GM21786 (cell line): ENCODE measurements at regions not wholly inside any gene's neighbourhood (a gene's known extent, or its start where the extent isn't known, plus 50 kb on each side); places are given as distances from the start of the nearest gene placed in this dataset.
"Not testable (repeated sequence)": the region's sequence is repeated elsewhere in the genome, so short reads cannot be mapped to it uniquely, and the experiment has no call there.

ENCODE experiments used
- ATAC-seq: cut with Tn5 transposase; IDR thresholded peaks from one replicate; pipeline ENCODE4 v1.9.1; 2021; ENCODE audit not compliant: unreplicated experiment

DNA sequence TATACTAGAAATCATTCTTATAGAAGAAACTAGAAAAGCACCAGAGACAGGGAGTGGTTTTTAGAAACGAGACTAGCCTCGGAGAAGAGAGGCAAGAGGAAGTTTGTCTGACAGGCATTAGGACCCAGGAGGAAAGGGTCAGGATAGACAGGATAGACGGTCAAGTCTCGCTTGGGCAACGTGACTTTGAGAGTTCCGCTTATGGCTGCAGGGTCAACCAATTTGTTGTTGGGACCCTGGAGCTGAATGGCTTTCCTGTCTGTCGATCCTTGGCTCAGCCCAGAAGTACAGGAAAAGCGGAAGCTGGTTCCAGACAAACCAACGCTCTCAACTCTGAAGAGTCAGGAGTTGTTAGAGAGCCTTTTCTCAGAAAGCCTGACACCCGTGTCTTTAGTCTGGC is 191.2 kb downstream of the FZD1 start:
- no peak for ATAC-seq

DNA sequence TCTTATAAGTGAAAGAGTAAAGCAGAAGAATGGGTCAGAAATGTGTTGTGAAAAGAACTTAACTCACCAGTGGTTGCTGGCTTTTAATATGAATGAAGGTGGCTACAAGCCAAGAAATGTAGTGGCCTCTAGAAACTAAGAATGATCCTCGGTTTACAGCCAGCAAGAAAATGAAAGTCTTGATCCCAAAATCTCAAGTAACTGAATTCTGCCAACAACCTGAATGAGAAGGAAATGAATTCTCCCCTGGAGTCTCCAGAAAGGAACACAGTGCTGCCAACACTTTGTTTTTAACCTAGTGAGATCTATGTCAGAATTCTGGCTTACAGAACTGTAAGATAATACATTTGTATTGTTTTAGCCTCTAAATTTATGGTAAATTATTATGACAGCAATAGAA is 193.0 kb downstream of the FZD1 start:
- no peak for ATAC-seq

DNA sequence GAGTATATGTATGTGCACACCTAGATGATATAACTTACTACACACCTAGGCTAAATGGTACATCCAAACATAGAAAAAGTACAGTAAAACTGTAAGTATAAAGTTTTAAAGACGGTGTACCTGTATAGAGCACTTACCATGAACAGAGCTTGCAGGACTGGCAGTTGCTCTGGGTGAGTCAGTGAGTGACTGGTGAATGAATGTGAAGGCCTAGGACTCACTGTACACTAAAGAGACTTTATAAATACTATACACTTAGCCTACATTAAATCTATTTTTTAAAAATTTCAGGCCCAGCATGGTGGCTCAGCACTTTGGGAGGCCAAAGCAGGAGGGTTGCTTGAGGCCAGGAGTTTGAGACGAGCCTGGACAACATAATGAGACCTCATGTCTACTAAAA is 195.3 kb downstream of the FZD1 start:
- ATAC-seq = no peak

DNA sequence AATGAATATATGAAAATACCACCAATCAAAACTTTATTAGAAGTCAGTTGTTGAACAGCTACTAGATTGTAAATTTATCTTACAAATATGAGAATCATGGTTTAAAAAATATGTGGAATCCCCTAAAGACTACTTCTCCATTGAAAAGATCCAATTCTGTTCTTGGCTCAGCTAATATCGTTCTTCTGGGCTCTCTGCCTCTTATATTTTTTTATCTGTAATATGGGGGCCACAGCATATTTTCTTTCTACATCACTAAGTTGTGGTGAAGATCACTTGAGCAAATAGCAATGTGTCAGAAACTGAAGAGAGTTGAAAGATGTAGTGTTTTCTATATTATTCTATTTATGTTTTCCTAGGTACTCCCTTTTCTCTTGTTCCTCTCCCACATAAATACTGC is 198.1 kb downstream of the FZD1 start:
- ATAC-seq = no peak

DNA sequence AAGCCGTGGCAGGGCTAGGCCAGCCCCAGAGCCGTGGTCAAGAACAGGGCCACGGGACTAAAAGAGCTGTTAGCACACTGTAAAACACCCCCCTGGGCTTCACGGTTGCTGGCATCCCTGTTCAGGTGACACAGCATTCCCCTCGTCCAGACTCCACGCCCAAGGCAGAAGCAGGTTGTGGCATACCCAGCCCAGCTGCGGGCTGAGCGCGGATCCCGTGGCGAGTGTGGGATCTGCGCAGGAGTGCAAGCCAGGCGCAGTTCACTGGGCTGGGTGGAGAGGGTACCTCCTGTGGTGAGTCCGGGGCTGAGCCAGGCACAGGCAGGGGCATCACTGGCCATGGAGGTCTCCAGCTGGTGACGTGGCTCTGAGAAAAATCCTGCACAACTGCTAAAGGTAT is 199.1 kb downstream of the FZD1 start:
- no peak for ATAC-seq

DNA sequence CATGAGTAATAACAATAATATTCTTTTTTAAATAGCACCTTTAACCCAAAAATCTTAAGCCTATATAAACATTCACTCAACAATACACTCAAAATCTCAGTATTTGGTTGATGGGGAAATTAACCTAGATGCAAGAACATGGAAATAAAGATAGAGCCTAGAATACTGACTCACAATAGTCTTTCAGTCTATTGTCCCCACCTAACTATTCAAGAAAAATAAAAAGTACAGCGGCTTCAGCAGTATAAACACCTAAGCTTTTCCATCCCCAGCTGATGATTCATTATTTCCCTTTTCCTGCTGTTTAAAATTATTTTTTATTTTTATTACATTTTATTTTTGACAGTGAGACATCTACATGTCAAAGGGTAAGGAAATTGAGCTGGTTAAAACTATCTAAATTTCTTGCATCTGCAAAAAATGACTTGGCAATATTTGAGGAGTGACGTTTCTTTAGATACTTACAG is 201.4 kb downstream of the FZD1 start:
- ATAC-seq = no peak

DNA sequence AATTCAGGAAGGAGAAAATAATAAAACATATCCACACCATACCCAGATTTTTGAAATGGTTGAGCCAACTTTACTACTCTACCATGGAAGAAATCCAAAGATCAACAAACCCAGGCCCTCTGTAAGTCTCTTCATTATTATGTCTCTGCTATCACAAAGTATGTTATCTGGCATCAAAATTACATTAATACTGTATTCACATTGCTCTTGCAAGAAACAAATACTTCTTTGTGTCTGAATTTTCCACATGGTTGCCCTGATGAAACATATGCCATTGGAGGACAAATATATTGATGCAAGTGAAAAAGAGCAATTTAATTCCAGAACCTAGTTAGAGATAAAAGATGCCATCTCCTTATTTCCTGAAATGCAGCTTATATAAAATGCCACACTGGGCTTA is 204.0 kb downstream of the FZD1 start:
- ATAC-seq = no peak

DNA sequence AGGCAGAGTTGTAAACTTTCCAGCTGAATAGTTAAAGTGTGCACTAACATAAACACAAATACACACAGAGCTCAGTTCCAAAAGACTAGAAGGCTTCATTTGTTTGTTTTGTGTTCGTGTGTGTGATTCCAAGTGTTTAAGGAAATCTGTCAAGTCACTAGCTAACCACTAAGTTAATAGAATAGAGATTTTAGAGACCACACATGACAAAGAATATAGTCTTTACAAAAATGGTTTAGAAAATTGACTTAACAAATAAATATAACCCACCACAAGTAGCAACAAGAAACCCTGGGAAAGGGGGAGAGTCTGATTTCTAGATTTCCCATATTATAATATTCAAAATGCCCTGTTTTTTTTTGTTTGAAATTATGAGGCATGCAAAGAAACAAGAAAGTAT is 209.4 kb downstream of the FZD1 start:
- ATAC-seq = no peak

DNA sequence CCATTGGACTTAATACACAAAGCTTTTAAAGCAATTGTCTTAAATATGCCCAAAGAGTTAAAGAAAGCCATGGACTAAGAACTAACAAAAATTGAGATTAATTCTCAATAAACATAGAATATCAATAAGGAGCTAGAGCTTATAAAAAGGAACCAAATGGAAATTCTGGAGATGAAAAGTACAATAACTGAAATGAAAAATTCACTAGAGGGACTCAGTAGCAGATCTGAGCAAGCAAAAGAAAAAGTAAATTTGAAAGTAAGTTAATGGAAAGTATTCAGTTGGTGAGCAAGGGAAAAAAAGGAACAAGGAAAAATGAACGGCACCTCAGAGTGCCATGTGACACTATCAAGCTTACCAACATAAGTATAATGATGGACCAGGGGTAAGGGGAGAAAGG is 209.8 kb downstream of the FZD1 start:
- ATAC-seq = no peak

DNA sequence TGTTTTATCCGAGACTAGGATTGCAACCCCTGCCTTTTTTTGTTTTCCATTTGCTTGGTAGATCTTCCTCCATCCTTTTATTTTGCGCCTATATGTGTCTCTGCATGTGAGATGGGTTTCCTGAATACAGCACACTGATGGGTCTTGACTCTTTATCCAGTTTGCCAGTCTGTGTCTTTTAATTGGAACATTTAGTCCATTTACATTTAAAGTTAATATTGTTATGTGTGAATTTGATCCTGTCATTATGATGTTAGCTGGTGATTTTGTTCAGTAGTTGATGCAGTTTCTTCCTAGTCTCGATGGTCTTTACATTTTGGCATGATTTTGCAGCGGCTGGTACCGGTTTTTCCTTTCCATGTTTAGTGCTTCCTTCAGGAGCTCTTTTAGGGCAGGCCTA is 216.2 kb downstream of the FZD1 start:
- not testable (repeated sequence) for ATAC-seq

DNA sequence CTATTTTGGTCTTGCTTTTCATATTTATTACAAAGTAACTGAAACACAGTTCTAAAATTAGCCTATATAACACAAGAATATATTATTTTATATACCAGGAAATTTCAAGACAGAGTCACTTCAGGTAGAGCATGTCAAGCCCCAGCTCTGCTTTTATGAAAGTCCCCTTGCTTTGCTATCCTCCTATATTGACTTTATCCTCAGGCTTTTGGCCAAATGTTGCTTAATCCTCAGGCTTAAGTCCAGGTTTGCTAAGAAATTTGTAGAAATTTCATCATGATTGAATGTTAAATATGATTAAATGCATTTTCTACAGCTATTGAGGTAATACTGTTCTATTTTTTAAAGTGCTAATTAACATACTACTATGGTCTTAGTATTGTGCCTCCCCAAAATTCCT is 227.6 kb downstream of the FZD1 start:
- no peak for ATAC-seq

DNA sequence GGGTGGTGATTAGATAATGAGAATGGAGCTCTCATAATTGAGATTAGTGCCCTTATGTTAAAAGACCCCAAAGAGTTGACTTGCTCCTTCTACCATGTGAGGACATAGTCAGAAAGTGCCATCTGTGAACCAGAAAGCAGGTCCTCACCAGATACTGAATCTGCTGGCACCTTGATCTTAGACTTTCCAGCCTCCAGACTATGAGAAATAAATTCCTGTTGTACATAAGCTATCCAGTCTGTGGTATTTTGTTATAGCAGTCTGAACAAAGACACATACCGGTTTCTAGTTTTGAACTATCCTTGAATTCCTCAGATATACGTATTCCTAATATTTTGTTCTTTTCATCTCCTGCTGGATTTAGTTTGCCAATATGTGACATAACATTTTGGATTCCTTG is 228.1 kb downstream of the FZD1 start:
- ATAC-seq = no peak

DNA sequence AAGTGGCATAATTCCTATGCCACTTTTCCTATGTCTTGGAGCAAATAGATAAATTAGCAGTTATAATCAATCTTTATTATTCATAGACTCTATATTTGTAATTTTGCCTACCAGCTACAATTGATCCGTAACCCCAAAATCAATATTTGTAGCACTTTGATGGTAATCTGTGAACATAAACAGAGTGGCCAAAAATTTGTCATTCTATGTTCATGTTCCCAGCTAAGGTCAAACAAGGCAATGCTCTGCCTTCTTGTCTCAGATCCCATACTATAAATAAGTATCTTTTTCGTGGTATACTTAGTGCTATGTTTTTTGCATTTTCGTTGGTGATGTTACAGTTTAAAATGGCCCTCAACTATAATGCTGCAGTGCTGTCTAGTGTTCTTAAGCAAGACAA is 228.5 kb downstream of the FZD1 start:
- no peak for ATAC-seq

DNA sequence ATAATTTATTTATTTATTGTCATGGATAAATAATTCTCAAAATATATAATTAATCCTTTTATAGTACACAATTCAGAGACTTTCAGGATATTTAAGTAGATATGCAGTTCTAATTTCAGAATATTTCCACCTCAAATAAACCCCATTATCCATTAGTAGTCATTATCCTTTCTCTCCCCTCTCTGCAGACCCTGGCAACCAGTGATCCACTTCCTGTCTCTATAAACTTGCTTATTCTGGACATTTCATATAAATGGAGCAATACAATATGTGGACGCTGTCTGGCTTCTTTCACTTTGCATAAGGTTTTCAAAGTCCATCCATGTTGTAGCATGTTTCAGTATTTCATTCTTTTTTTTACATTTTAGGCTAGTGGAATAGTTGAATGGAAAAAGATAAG is 230.2 kb downstream of the FZD1 start:
- ATAC-seq = no peak

DNA sequence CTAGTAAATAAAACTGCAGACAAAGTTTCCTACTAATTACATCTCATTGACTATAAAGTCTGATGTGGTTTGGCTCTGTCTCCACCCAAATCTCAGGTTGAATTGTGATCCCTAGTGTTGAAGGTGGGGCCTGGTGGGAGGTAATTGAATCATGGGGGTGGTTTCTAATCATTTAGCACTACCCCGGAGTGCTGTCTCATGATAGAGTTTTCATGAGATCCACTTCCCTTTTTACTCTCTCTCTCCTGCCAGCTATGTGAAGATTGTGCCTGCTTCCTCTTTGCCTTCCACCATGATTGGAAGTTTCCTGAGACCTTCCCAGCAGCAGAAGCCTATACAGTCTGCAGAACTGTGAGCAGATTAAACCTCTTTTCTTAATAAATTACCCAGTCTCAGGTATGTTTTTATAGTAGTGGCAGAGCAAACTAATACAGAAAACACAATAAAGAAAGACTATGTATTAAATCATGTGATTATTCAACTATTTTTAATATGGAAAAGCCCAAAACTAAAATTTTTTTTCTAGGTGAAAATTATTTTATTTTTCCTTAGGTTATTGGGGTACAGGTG is 232.1 kb downstream of the FZD1 start:
- ATAC-seq = no peak

DNA sequence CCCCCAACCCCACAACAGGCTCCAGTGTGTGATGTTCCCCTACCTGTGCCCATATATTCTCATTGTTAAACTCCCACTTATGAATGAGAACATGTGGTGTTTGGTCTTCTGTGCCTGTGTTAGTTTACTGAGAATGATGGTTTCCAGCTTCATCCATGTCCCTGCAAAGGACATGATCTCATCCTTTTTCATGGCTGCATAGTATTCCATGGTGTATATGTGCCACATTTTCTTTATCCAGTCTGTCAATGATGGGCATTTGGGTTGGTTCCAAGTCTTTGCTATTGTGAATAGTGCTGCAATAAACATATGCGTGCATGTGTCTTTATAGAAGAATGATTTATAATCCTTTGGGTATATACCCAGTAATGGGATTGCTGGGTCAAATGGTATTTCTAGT is 233.0 kb downstream of the FZD1 start:
- ATAC-seq = not testable (repeated sequence)

DNA sequence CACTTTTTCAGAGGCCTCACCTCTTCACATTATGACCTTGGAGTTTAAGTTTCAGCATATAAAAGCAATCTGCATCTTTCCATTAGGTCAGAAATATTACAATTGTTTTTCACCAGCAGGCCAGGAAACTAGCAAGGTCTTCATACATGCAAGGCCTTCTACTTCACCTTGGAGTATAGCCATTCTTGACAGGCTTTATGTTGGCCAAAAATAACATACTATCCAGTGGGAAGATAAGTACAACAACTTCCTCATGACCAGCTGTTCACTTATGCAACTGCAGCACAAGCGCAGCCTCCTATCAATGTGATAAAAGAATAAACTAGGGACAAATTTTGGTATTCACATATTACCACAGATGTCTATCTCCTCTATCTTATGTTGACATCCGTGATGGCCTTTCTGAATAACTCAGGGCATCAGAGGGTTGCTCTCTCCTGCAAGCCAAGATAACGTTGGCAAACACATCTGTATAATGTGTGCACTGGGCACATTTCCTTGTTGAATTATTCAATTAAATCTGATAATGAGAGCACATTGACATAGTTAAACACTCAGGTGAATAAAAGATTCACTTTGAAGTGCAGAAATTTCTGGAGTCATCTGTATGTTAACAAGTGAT is 239.8 kb downstream of the FZD1 start:
- no peak for ATAC-seq

DNA sequence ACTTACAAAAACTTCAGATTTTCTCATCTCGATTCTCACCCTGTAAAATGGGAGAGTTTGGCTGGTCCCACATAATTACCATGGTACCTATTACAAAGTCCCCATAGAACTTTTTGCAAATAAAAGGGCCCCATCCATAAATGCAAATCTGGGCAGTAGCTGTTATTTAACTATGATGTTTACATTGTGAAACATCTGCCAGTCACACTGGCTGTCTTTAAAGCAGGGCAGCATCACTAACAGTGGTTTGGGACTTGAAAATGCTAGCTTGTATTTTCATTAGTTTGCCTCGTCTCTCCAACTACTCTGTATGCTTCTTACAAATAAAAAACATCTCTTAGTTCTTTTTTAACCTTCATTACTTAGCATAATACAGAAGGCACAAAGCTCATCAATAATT is 240.7 kb downstream of the FZD1 start:
- ATAC-seq = no peak

DNA sequence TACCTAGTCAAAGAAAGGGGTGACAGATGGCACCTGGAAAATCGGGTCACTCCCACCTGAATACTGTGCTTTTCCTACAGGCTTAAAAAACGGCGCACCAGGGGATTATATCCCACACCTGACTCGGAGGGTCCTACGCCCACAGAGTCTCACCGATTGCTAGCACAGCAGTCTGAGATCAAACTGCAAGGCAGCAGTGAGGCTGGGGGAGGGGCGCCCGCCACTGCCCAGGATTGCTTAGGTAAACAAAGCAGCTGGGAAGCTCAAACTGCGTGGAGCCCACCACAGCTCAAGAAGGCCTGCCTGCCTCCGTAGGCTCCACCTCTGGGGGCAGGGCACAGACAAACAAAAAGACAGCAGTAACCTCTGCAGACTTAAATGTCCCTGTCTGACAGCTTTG is 242.7 kb downstream of the FZD1 start:
- ATAC-seq = not testable (repeated sequence)

DNA sequence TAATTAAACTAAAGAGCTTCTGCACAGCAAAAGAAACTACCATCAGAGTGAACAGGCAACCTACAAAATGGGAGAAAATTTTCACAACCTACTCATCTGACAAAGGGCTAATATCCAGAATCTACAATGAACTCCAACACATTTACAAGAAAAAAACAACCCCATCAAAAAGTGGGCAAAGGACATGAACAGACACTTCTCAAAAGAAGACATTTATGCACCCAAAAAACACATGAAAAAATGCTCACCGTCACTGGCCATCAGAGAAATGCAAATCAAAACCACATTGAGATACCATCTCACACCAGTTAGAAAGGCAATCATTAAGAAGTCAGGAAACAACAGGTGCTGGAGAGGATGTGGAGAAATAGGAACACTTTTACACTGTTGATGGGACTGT is 247.6 kb downstream of the FZD1 start:
- ATAC-seq = not testable (repeated sequence)

DNA sequence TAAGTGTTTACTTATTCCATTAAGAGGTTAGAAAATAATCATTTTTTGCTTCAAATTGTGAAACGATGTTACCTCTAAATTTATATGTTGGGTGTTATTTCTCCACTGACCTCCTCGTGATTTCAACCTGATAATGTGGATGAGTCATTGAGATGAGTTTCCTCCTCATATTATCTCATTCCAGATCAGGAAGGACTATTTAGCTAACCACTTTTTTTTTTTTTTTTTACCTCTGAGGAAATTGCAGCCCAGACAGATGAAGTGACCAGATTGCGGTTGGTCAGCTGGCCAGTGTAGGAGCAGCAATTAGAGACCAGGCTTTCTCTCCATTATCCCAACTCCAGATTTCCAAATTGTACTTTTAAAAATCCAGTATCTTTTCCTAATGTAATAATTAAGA is 248.7 kb downstream of the FZD1 start:
- ATAC-seq = no peak

DNA sequence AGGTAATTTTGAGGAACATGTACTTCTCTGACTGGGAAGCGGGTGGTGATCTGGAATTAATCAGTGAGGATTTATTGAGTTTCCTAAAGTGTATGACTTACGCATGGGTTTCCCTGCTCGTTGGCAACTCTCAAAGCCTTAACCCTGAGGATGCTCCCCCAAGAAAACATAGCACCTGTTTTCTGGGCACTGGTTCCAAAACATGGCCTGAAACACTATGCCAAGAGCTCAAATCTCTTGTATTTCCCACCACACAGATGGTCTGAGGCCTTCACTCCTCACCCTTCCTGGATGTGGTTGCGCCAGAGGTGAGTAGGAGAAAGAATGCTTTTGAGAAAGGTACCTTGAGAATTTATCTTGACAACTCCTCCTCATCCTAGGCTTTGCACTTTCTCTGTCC is 250.4 kb downstream of the FZD1 start:
- no peak for ATAC-seq

DNA sequence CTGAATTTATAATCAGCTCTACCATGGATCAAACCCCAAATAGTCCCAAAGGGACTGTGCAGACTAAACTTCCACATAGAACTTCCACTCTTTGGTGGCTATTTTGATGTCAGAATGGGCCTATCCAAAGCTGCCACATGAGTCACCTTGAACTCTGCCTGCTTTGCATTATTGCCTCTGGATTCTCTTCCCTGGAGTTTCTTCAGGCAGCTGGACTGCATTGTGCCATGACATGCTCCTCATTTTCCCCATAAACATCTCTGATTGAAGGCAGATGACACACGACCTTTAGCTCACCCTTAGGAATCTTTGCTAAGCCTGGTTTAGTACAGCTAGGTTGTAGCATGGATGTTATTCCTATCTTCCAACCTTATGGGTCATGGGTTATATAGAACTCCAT is 251.7 kb downstream of the FZD1 start:
- no peak for ATAC-seq
